Lower lobe of right lung (tissue), 2 donors: ENCODE measurements at regions not wholly inside any gene's neighbourhood (a gene's known extent, or its start where the extent isn't known, plus 50 kb on each side); places are given as distances from the start of the nearest gene placed in this dataset.

Experiments used
- ATAC-seq, 2 donors: fragments of 200-7000 bp; cut with Tn5 transposase; one replicate each; pipeline ENCODE4 v1.9.1; 2020 to 2022; ENCODE audit warnings: mild to moderate bottlenecking in 2 of 2, moderate library complexity in 2 of 2
- DNase-seq: peaks from one replicate; pipeline ENCODE4 v3.0.0-alpha.2; 2020
- H3K27ac ChIP-seq: fragments of 200-600 bp; one replicate; pipeline ENCODE4 v1.8.0; 2022
- H3K27me3 ChIP-seq: fragments of 200-600 bp; one replicate; pipeline ENCODE4 v1.8.0; 2022; ENCODE audit warnings: low read depth
- H3K36me3 ChIP-seq: fragments of 200-600 bp; one replicate; pipeline ENCODE4 v1.8.0; 2022; ENCODE audit warnings: mild to moderate bottlenecking
- H3K4me1 ChIP-seq: fragments of 200-600 bp; one replicate; pipeline ENCODE4 v1.8.0; 2022
- H3K4me3 ChIP-seq: fragments of 200-600 bp; one replicate; pipeline ENCODE4 v1.8.0; 2022; ENCODE audit warnings: mild to moderate bottlenecking
- H3K9me3 ChIP-seq: fragments of 200-600 bp; one replicate; pipeline ENCODE4 v1.8.0; 2022
- CTCF ChIP-seq: fragments of 200-600 bp; IDR thresholded peaks from one replicate; pipeline ENCODE4 v1.8.0; 2022; ENCODE audit warnings: antibody characterized with exemption, mild to moderate bottlenecking
- intact Hi-C: fragments of 100-400 bp; cut with DNase I; formaldehyde crosslinking; loops from one replicate; pipeline ENCODE4 v1.11.0; 2022
- donor health status: DM: no; HTN: yes; CAD: no; lungs with severe emphysema.

GRCh38 chr6:37114612-37115011 lies 55.3 kb upstream of the PIM1 start:
- ATAC-seq (no peak), DNase-seq (no peak)
- Histone ChIP-seq H3K27me3 (no peaks in the 10 kb centered on the region), H3K4me1 (peaks cover 4% of the 10 kb centered on the region), H3K9me3 (no peaks in the 10 kb centered on the region), H3K36me3 (no peaks in the 10 kb centered on the region), H3K4me3 (no peak overlapping the region), H3K27ac (no peak overlapping the region)
- TF ChIP-seq CTCF: no peak
- intact Hi-C loops: no loop called here

- DNase-seq (no peak), ATAC-seq (no peak)
- Histone ChIP-seq H3K36me3 (no peaks in the 10 kb centered on the region), H3K9me3 (no peaks in the 10 kb centered on the region), H3K27me3 (no peaks in the 10 kb centered on the region), H3K4me1 (peaks cover 4% of the 10 kb centered on the region), H3K27ac (no peak overlapping the region), H3K4me3 (no peak overlapping the region)
- intact Hi-C loops: no loop called here
- TF ChIP-seq CTCF: no peak
Observed at GRCh38 chr6:37115236-37115895, 54.6 kb upstream of the PIM1 start.

GRCh38 chr6:37116326-37116725 lies 53.6 kb upstream of the PIM1 start:
- Histone ChIP-seq H3K4me1 (no peaks in the 10 kb centered on the region), H3K36me3 (no peaks in the 10 kb centered on the region), H3K27ac (no peak overlapping the region), H3K27me3 (no peaks in the 10 kb centered on the region), H3K9me3 (no peaks in the 10 kb centered on the region), H3K4me3 (no peak overlapping the region)
- no peak for DNase-seq
- ATAC-seq: no peak
- intact Hi-C loops: no loop called here
- TF ChIP-seq CTCF: no peak

GRCh38 chr6:37119387-37119886 lies 50.5 kb upstream of the PIM1 start:
- Histone ChIP-seq H3K27me3 (no peaks in the 10 kb centered on the region), H3K4me1 (no peaks in the 10 kb centered on the region), H3K9me3 (no peaks in the 10 kb centered on the region), H3K36me3 (no peaks in the 10 kb centered on the region), H3K4me3 (no peak overlapping the region), H3K27ac (no peak overlapping the region)
- TF ChIP-seq CTCF: no peak
- no peak for DNase-seq
- intact Hi-C loops: no loop called here
- no peak for ATAC-seq
